GM19240 (cell line): ENCODE measurements at regions not wholly inside any gene's neighbourhood (a gene's known extent, or its start where the extent isn't known, plus 50 kb on each side); places are given as distances from the start of the nearest gene placed in this dataset.

Experiments used
- DNase-seq: peaks from one replicate; pipeline ENCODE4 v3.0.0; 2011; ENCODE audit warnings: low spot score; ENCODE audit not compliant: insufficient read length

- no peak for DNase-seq
Measured at GRCh38 chr12:114789821-114790220, 105.8 kb upstream of the TBX3 start.

DNA sequence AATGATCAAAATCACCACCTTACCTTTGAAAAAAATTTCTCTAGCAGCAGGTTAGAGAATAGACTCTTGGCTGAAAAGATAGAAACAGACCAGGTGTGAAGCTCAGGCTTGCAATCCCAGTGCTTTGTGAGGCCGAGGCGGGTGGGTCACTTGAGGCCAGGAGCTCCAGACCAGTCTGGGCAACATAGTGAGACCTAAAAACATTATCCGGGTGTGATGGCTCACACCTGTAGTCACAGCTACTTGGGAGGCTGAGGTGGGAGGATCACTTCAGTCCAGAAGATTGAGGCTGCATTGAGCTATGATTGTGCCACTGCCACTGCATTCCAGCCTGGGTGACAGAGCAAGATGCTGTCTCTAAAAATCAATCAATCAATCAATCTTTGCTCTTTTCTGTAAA lies 105.3 kb upstream of the TBX3 start:
- no peak for DNase-seq

- DNase-seq = no peak
Measured at GRCh38 chr12:114784526-114784925, 100.6 kb upstream of the TBX3 start.

GRCh38 chr12:114783089-114783618 lies 99.2 kb upstream of the TBX3 start:
- DNase-seq = no peak

- DNase-seq = no peak
Measured at GRCh38 chr12:114780746-114781399, 96.9 kb upstream of the TBX3 start.

GRCh38 chr12:114779647-114780046 lies 95.7 kb upstream of the TBX3 start:
- DNase-seq = no peak

GRCh38 chr12:114779186-114779585 lies 95.2 kb upstream of the TBX3 start:
- no peak for DNase-seq

- DNase-seq = no peak
Measured at GRCh38 chr12:114776731-114777442, 92.9 kb upstream of the TBX3 start.

- no peak for DNase-seq
Measured at GRCh38 chr12:114774699-114775098, 90.7 kb upstream of the TBX3 start.

DNA sequence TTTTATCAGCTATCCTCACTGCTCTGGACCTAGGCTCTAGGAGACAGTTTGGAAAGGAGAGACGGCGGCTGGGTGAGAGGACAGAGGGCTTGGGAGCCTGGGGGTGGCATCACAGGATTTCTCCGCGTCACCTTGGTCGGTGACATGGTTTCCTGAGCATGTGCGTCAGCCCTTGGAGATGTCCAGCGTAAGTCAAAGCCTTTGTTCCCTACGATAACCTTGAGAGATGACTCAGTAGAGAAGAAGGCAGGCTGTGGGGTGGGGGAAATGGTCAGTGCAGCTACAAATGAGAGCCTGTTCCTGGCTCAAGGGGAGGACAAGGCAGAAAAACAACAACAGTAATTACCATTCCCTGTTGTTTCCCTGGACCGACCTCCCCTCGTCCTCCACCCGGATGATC lies 90.2 kb upstream of the TBX3 start:
- no peak for DNase-seq

DNA sequence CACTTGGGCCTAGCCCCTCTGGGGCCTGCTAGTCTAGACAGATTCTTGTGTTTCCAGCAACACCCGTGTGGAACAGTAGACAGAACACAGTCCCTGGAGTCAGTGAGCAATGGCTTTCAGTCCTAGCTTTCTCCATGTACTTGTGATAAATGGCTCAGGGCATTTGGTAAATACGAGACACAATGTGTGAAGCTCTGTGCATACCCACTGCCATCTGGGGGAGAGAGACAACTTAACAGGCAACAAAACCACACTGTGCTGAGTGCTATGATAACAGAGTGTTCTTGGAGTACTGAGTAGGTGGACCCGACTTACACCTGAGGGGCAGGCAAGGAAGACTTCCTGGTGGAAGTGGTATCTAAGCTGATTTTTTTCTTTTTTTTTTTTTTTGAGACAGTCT lies 86.3 kb upstream of the TBX3 start:
- DNase-seq = no peak

DNA sequence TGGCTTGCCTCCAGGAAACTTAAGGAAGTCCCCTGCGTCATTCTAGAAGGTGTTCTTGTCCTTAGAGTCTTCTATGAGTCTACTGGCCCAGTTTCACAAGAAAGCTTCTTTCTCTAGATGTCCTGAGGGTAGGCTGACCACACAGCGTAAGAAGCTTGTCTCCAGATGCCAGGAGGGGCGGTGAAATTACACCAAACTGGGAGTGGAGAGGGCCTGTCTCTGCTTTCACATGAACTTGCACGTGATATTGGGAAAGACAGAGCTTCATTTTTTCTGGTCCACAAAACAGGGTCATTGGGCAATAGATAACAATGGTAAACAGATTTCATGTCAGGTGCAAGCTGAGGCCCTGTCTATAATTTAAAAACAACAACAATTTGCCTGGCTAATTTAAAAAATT lies 85.7 kb upstream of the TBX3 start:
- no peak for DNase-seq

- DNase-seq = no peak
Measured at GRCh38 chr12:114767906-114768722, 84.1 kb upstream of the TBX3 start.

GRCh38 chr12:114767084-114767760 lies 83.2 kb upstream of the TBX3 start:
- DNase-seq = no peak

DNA sequence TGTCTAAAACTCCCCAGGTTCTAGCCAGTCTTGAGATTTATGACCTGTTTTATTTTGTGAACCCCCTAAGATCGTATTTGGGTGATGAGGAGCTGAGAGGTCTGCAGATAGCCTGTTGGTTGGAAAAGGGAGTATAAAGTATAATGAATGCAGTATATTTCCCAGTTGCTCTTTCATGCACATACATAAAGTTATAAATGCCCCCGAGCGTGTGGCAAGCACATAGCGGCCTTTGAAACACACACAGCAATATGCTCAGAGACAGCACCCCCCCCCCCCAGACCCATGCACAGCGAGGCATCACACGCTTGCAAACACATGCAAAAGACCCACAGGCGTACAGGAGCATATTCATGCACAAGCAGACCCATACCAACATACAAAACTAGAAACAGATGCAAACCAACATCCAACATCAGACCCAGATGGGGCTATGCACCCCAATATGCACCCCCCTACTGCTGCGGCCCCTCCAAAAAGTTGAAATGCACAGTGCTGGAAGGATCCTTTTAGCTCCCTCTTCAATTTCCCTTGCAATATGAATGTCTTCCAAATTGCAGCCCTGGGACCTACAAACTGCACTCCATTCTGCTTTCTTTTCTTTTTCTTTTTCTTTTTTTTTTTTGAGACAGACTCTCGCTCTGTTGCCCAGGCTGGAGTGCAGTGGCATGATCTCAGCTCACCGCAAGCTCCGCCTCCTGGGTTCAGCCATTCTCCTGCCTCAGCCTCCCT lies 82.2 kb upstream of the TBX3 start:
- no peak for DNase-seq

GRCh38 chr12:114764510-114764909 lies 80.5 kb upstream of the TBX3 start:
- no peak for DNase-seq

DNA sequence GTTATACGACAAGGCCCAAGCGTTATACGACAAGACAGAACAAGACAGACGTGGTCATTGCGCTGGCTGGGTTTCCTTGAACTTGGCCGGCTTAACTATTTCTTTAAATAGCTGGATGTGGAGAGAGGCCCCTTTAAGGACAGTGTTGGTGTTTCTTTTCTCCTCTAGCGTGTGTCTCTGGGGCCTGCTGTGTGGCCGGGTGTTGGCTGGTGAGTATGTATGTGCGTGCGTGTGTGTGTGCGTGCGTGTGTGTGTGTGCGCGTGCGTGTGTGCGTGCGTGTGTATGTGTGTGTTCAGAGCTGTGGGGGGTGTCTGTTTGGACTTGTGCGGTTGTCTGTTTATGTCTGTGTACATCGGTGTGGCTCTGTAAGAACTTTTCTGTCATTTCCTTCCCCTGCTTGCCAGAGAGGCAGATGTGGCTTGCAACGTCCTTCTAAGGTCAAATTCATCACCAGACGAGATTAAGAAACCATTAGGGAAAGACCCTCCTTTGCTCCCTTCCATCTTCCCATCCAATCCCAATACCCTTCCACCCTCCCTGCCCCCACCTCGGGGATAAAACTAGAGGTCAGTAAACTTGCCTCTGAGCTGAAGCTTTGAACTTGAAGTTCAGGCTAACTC lies 78.6 kb upstream of the TBX3 start:
- DNase-seq = no peak

GRCh38 chr12:114760151-114760877 lies 76.3 kb upstream of the TBX3 start:
- DNase-seq = no peak

GRCh38 chr12:114759635-114760034 lies 75.7 kb upstream of the TBX3 start:
- DNase-seq = no peak
